ENCODE measurements at regions not wholly inside any gene's neighbourhood (a gene's known extent, or its start where the extent isn't known, plus 50 kb on each side); places are given as distances from the start of the nearest gene placed in this dataset.

GRCh38 chr2:11968521-11968920, 222.1 kb downstream of the LPIN1 start:
- in situ Hi-C loops (cut with HindIII; ENCODE audit: low pct_unique_long_range_greater_than_20kb, low sequenced_read_pairs) (no loop called here), intact Hi-C loops (cut with micrococcal nuclease; ENCODE audit: unreplicated experiment) (no loop called here)
- CTCF ChIA-PET, result no interaction called here

GRCh38 chr2:11969774-11970173, 223.3 kb downstream of the LPIN1 start:
- intact Hi-C loops (cut with micrococcal nuclease; ENCODE audit: unreplicated experiment) (no loop called here), in situ Hi-C loops (cut with HindIII; ENCODE audit: low pct_unique_long_range_greater_than_20kb, low sequenced_read_pairs) (no loop called here)
- no peak for DNase-seq (ENCODE audit: low read depth, low spot score)
- H3K4me1 ChIP-seq (ENCODE audit: control insufficient read depth, insufficient read depth, low read length), result no peaks in the 10 kb centered on the region
- ChIA-PET POLR2A (no interaction called here), CTCF (no interaction called here)
- ATAC-seq, result no peak
- H3K27ac ChIP-seq (ENCODE audit: low read length), result no peak overlapping the region
- no peaks in the 10 kb centered on the region for H3K27me3 ChIP-seq (ENCODE audit: control insufficient read depth, insufficient read depth, low read length)
- no peak for TF ChIP-seq SIN3A (IDR thresholded peaks at IDR 0.05; ENCODE audit: borderline replicate concordance, insufficient read depth, low read depth, low read length)
- TF ChIP-seq REST (IDR thresholded peaks at IDR 0.05; ENCODE audit: insufficient read depth in 1 of 2, low read depth in 2 of 2, low read length in 1 of 2), result no peak
- TF ChIP-seq POLR2AphosphoS5 (IDR thresholded peaks at IDR 0.05; ENCODE audit: low read depth, low read length), result no peak
- no peak for TF ChIP-seq TCF7L2 (IDR thresholded peaks at IDR 0.05; ENCODE audit: low read depth, low read length)
- no peak for TF ChIP-seq CTCF (IDR thresholded peaks at IDR 0.05)
- H3K9me3 ChIP-seq (ENCODE audit: control insufficient read depth, insufficient read depth, low read depth, low read length), result peaks cover 6% of the 10 kb centered on the region
- BruUV-seq (replicated peaks), result no TSS peak
- H3K36me3 ChIP-seq (ENCODE audit: control insufficient read depth, insufficient read depth, low read length), result no peaks in the 10 kb centered on the region
- H3K4me3 ChIP-seq (ENCODE audit: low read depth in 2 of 2, low read length in 2 of 2), result no peak overlapping the region

More at GRCh38 chr2:11968521-11968920, 222.1 kb downstream of the LPIN1 start:
- H3K27me3 ChIP-seq (ENCODE audit: control insufficient read depth, insufficient read depth, low read length), result no peaks in the 10 kb centered on the region
- no peaks in the 10 kb centered on the region for H3K36me3 ChIP-seq (ENCODE audit: control insufficient read depth, insufficient read depth, low read length)
- no peaks in the 10 kb centered on the region for H3K9me3 ChIP-seq (ENCODE audit: control insufficient read depth, insufficient read depth, low read depth, low read length)
- ATAC-seq (no peak), DNase-seq (ENCODE audit: low read depth, low spot score) (no peak)
- no peaks in the 10 kb centered on the region for H3K4me1 ChIP-seq (ENCODE audit: control insufficient read depth, insufficient read depth, low read length)
- TF ChIP-seq SIN3A (IDR thresholded peaks at IDR 0.05; ENCODE audit: borderline replicate concordance, insufficient read depth, low read depth, low read length) (no peak), CTCF (IDR thresholded peaks at IDR 0.05) (no peak), TCF7L2 (IDR thresholded peaks at IDR 0.05; ENCODE audit: low read depth, low read length) (no peak), POLR2AphosphoS5 (IDR thresholded peaks at IDR 0.05; ENCODE audit: low read depth, low read length) (no peak), REST (IDR thresholded peaks at IDR 0.05; ENCODE audit: insufficient read depth in 1 of 2, low read depth in 2 of 2, low read length in 1 of 2) (no peak)
- H3K4me3 ChIP-seq (ENCODE audit: low read depth in 2 of 2, low read length in 2 of 2), result no peak overlapping the region
- POLR2A ChIA-PET, result no interaction called here
- no peak overlapping the region for H3K27ac ChIP-seq (ENCODE audit: low read length)
- no TSS peak for BruUV-seq (replicated peaks)

All from Panc1 (cell line).